ENCODE measurements at regions not wholly inside any gene's neighbourhood (a gene's known extent, or its start where the extent isn't known, plus 50 kb on each side); places are given as distances from the start of the nearest gene placed in this dataset.

DNA sequence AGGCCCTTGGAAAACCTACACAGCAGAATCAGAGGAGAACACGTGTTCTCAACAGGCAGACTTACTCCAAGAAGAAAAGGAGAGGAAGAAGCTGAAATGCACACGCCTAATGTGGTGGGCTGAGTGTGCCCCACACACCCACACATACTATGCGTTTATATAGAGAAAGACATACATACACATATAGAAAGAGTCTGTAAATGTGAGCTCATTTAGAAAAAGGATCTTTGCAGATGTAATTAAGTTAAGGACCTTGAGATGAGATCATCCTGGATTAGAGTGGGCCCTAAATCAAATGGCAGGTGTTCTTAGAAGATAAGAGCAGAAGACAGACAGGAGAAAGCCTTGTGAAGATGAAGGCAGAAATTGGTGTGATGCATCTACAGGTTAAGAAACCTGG is 87.2 kb upstream of the KLF3 start:
- no peak for DNase-seq
- Histone ChIP-seq H3K4me3 (no peak overlapping the region), H3K36me3 (no peaks in the 10 kb centered on the region), H3K9me3 (no peaks in the 10 kb centered on the region), H3K4me1 (peaks cover 0 to 6% (median 4%) of the 10 kb centered on the region in 3 donors), H3K27ac (no peak overlapping the region), H3K27me3 (no peaks in the 10 kb centered on the region)
- intact Hi-C loops (cut with DNase I) = no loop called here
- WGBS, 2 donors = 87 to 96% methylated on average over 3 of the region's 3 CpGs
- TF ChIP-seq POLR2A (IDR thresholded peaks at IDR 0.05) (no peak), CTCF (IDR thresholded peaks at IDR 0.05) (no peak)

GRCh38 chr4:38577462-38577861 is 86.5 kb upstream of the KLF3 start:
- Histone ChIP-seq H3K9me3 (no peaks in the 10 kb centered on the region), H3K36me3 (no peaks in the 10 kb centered on the region), H3K4me1 (peaks cover 0 to 8% (median 4%) of the 10 kb centered on the region in 3 donors), H3K27ac (no peak overlapping the region), H3K27me3 (no peaks in the 10 kb centered on the region), H3K4me3 (no peak overlapping the region)
- TF ChIP-seq POLR2A (IDR thresholded peaks at IDR 0.05) (no peak), CTCF (IDR thresholded peaks at IDR 0.05) (no peak)
- intact Hi-C loops (cut with DNase I) = no loop called here
- DNase-seq = no peak

DNA sequence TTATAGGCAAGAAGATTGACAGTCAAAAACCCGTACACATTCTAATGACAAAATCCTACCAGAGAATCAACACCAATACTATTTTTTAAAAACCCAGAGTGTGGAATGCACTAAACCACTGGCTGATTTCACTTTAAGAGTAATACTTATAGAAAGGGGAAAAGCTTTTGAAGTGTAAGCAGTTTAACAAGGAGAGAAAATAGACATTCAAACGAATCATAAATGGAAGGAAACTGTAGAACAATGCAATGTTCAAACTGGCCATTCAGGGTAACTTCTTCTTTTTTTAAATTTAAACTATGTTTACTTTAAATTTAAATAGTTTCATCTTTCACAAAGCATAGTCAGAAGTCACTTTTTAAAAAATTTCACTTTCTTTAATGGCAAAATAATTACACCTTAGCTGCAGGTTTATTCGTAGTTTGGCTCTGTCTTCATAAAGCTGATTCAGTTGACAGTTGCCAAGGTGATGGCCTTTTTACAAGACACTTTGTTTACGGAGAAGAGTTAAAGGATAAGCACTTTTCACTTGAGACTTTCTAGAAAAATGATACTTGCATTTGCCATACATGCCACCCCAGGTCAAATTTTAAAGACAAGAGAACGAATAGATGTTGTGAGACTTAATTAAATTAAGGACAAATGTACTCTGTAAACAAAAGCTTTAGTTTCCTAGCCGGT is 82.4 kb upstream of the KLF3 start:
- no peak for DNase-seq
- no peak for TF ChIP-seq POLR2A (IDR thresholded peaks at IDR 0.05)
- TF ChIP-seq CTCF (IDR thresholded peaks at IDR 0.05) = no peak
- 33 to 47% methylated on average over 6 of the region's 6 CpGs for WGBS, 2 donors
- H3K4me3 ChIP-seq = no peak overlapping the region
- H3K9me3 ChIP-seq = no peaks in the 10 kb centered on the region
- H3K4me1 ChIP-seq = peaks cover 0 to 8% (median 0%) of the 10 kb centered on the region in 3 donors
- H3K36me3 ChIP-seq = no peaks in the 10 kb centered on the region
- H3K27ac ChIP-seq = no peak overlapping the region
- no peaks in the 10 kb centered on the region for H3K27me3 ChIP-seq
- intact Hi-C loops (cut with DNase I) = no loop called here

DNA sequence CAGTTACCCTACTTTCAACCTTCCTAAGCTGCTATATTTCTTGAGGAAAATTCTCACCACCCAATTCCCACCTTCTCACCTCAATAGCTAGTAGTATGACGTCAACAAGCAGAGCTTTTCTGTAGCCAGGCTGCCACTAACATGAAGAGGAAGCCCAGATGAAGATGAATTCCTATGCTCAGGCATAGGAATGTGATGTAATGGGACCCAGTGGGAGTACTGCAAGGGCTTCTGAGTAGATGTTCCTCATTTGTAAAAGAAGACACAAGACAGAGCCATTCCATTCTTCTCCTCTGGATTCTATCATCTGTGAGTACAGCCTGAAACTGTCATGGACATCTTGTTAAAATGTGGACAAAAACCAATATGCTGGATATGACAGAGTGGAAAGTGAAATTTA is 81.6 kb upstream of the KLF3 start:
- H3K4me3 ChIP-seq = no peak overlapping the region
- no peaks in the 10 kb centered on the region for H3K36me3 ChIP-seq
- no peaks in the 10 kb centered on the region for H3K9me3 ChIP-seq
- intact Hi-C loops (cut with DNase I) = no loop called here
- H3K27ac ChIP-seq = no peak overlapping the region
- no peaks in the 10 kb centered on the region for H3K27me3 ChIP-seq
- WGBS, 2 donors = 67 to 70% methylated on average over 1 of the region's 1 CpG
- no peak for DNase-seq
- peaks cover 0 to 8% (median 0%) of the 10 kb centered on the region in 3 donors for H3K4me1 ChIP-seq
- TF ChIP-seq POLR2A (IDR thresholded peaks at IDR 0.05) (no peak), CTCF (IDR thresholded peaks at IDR 0.05) (no peak)

GRCh38 chr4:38582889-38583470 is 81.0 kb upstream of the KLF3 start:
- Histone ChIP-seq H3K4me1 (peaks cover 0 to 8% (median 0%) of the 10 kb centered on the region in 3 donors), H3K9me3 (no peaks in the 10 kb centered on the region), H3K4me3 (no peak overlapping the region), H3K36me3 (no peaks in the 10 kb centered on the region), H3K27me3 (no peaks in the 10 kb centered on the region), H3K27ac (no peak overlapping the region)
- WGBS, 2 donors = 59 to 67% methylated on average over 3 of the region's 3 CpGs
- intact Hi-C loops (cut with DNase I) = no loop called here
- no peak for DNase-seq
- TF ChIP-seq CTCF (IDR thresholded peaks at IDR 0.05) (no peak), POLR2A (IDR thresholded peaks at IDR 0.05) (no peak)
